SU-DHL-6 (cell line): ENCODE measurements at regions not wholly inside any gene's neighbourhood (a gene's known extent, or its start where the extent isn't known, plus 50 kb on each side); places are given as distances from the start of the nearest gene placed in this dataset.

ENCODE experiments used
- EZH2phosphoT487 ChIP-seq: fragments of 200-600 bp; sonication (generic), shearing (Covaris generic); conservative IDR thresholded peaks from 2 replicates; pipeline ENCODE4 v1.6.1; 2018; ENCODE audit warnings: mild to moderate bottlenecking, antibody characterized with exemption, low read length, moderate library complexity, mixed read lengths
- TF ChIP-seq, protein P1 (sequence below): fragments of 200-600 bp; sonication (generic); IDR thresholded peaks from one replicate; pipeline ENCODE4 v1.5.1; 2017; ENCODE audit warnings: antibody characterized with exemption, mild to moderate bottlenecking, low read length, moderate library complexity; ENCODE audit not compliant: insufficient read depth, poor library complexity, severe bottlenecking

DNA sequence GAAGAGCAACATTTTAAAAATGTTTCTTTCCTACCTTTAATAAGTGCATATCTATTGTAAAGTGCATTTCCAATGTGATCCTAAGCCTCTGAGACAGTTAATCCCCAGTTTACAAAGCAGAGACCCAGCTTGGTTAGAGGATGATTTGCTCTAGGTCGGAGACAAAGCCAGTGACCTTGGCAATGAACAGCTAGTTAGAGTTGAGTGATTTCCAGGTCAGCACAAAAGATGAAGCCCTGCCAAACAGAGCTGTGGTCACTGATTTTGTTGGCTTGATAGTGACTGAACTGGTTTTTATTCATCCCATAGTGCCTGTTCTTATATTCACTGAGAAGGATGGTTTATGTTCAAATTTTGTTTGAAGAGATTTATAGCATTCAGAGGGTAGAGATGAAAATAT lies 56.6 kb upstream of the CD83 start:
- TF ChIP-seq, protein P1, sequence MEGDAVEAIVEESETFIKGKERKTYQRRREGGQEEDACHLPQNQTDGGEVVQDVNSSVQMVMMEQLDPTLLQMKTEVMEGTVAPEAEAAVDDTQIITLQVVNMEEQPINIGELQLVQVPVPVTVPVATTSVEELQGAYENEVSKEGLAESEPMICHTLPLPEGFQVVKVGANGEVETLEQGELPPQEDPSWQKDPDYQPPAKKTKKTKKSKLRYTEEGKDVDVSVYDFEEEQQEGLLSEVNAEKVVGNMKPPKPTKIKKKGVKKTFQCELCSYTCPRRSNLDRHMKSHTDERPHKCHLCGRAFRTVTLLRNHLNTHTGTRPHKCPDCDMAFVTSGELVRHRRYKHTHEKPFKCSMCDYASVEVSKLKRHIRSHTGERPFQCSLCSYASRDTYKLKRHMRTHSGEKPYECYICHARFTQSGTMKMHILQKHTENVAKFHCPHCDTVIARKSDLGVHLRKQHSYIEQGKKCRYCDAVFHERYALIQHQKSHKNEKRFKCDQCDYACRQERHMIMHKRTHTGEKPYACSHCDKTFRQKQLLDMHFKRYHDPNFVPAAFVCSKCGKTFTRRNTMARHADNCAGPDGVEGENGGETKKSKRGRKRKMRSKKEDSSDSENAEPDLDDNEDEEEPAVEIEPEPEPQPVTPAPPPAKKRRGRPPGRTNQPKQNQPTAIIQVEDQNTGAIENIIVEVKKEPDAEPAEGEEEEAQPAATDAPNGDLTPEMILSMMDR = no peak
- TF ChIP-seq EZH2phosphoT487 = no peak
